A673 (cell line): ENCODE measurements at regions not wholly inside any gene's neighbourhood (a gene's known extent, or its start where the extent isn't known, plus 50 kb on each side); places are given as distances from the start of the nearest gene placed in this dataset.

Experiments
- BruUV-seq: library from RNA; stranded (reverse); fragments of 400-500 nt; replicated peaks from 2 replicates; lab custom pipeline; 2021; lab: Mats Ljungman, UMichigan
- CTCF ChIA-PET: fragments of 300-600 bp; sonication (Branson Sonifier 250); formaldehyde crosslinking; loops from one replicate; lab custom pipeline; 2022; ENCODE audit warnings: antibody characterized with exemption; lab: Charles Lee
- POLR2A ChIA-PET: fragments of 300-600 bp; sonication (Branson Sonifier 250); formaldehyde crosslinking; loops from one replicate; lab custom pipeline; 2022; ENCODE audit warnings: antibody characterized with exemption; ENCODE audit not compliant: low non-redundant PET; lab: Charles Lee
- DNase-seq: peaks from one replicate; pipeline ENCODE4 v3.0.0-alpha.2; 2015; ENCODE audit warnings: low spot score
- H3K27ac ChIP-seq: fragments of 200-600 bp; sonication (generic); 2 replicates; pipeline ENCODE4 v1.5.1; 2016; ENCODE audit warnings: mixed run types, low read depth, mild to moderate bottlenecking, mixed read lengths, antibody characterized with exemption, low read length; ENCODE audit not compliant: poor library complexity, severe bottlenecking
- H3K27me3 ChIP-seq: fragments of 200-600 bp; sonication (generic); replicated peaks from 2 replicates; pipeline ENCODE4 v1.6.1; 2017; ENCODE audit warnings: mixed run types, low read depth, mild to moderate bottlenecking, mixed read lengths, antibody characterized with exemption, low read length; ENCODE audit not compliant: insufficient read depth, poor library complexity
- H3K36me3 ChIP-seq: fragments of 200-600 bp; sonication (generic); 2 replicates; pipeline ENCODE4 v1.6.1; 2016; ENCODE audit warnings: mixed run types, mild to moderate bottlenecking, mixed read lengths, antibody characterized with exemption, low read length; ENCODE audit not compliant: insufficient read depth, poor library complexity, severe bottlenecking
- H3K4me1 ChIP-seq: fragments of 200-600 bp; sonication (generic); 2 replicates; pipeline ENCODE4 v1.6.1; 2017; ENCODE audit warnings: mixed run types, mild to moderate bottlenecking, mixed read lengths, antibody characterized with exemption, low read length; ENCODE audit not compliant: insufficient read depth, poor library complexity, severe bottlenecking
- H3K4me3 ChIP-seq: fragments of 200-600 bp; sonication (generic); 2 replicates; pipeline ENCODE4 v1.5.1; 2016; ENCODE audit warnings: low read depth, mixed run types, mild to moderate bottlenecking, mixed read lengths, low read length; ENCODE audit not compliant: poor library complexity, severe bottlenecking
- H3K9me3 ChIP-seq: fragments of 200-600 bp; sonication (generic); 2 replicates; pipeline ENCODE4 v1.6.1; 2016; ENCODE audit warnings: mixed run types, low read depth, mild to moderate bottlenecking, mixed read lengths, antibody characterized with exemption, low read length; ENCODE audit not compliant: poor library complexity, severe bottlenecking
- EZH2 ChIP-seq: fragments of 200-600 bp; sonication (generic); IDR thresholded peaks from 2 replicates; pipeline ENCODE4 v1.6.1; 2017; ENCODE audit warnings: borderline replicate concordance, low read depth, mild to moderate bottlenecking, mixed read lengths, antibody characterized with exemption, low read length; ENCODE audit not compliant: poor library complexity, severe bottlenecking
- intact Hi-C: fragments of 100-400 bp; cut with micrococcal nuclease; formaldehyde crosslinking; loops from one replicate; pipeline ENCODE4 v1.10.0; 2022; ENCODE audit not compliant: unreplicated experiment
- TF ChIP-seq, protein P1 (sequence below): fragments of 300-800, 200-600 bp; sonication (generic); conservative IDR thresholded peaks from 2 replicates; pipeline ENCODE4 v1.5.1; 2017; ENCODE audit warnings: low read depth, mild to moderate bottlenecking, antibody characterized with exemption, low read length, moderate library complexity, mixed read lengths

GRCh38 chr11:110838808-110839207 is 126.6 kb upstream of the ARHGAP20 start:
- peaks cover 16% of the 10 kb centered on the region for H3K4me1 ChIP-seq
- intact Hi-C loops: no loop called here
- no peaks in the 10 kb centered on the region for H3K27me3 ChIP-seq
- no peaks in the 10 kb centered on the region for H3K36me3 ChIP-seq
- ChIA-PET POLR2A (no interaction called here), CTCF (no interaction called here)
- no TSS peak for BruUV-seq
- no peak overlapping the region for H3K27ac ChIP-seq
- peak; percentile 41 for DNase-seq
- TF ChIP-seq, protein P1, sequence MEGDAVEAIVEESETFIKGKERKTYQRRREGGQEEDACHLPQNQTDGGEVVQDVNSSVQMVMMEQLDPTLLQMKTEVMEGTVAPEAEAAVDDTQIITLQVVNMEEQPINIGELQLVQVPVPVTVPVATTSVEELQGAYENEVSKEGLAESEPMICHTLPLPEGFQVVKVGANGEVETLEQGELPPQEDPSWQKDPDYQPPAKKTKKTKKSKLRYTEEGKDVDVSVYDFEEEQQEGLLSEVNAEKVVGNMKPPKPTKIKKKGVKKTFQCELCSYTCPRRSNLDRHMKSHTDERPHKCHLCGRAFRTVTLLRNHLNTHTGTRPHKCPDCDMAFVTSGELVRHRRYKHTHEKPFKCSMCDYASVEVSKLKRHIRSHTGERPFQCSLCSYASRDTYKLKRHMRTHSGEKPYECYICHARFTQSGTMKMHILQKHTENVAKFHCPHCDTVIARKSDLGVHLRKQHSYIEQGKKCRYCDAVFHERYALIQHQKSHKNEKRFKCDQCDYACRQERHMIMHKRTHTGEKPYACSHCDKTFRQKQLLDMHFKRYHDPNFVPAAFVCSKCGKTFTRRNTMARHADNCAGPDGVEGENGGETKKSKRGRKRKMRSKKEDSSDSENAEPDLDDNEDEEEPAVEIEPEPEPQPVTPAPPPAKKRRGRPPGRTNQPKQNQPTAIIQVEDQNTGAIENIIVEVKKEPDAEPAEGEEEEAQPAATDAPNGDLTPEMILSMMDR: no peak
- TF ChIP-seq EZH2: no peak
- no peak overlapping the region for H3K4me3 ChIP-seq
- peaks cover 8% of the 10 kb centered on the region for H3K9me3 ChIP-seq

DNA sequence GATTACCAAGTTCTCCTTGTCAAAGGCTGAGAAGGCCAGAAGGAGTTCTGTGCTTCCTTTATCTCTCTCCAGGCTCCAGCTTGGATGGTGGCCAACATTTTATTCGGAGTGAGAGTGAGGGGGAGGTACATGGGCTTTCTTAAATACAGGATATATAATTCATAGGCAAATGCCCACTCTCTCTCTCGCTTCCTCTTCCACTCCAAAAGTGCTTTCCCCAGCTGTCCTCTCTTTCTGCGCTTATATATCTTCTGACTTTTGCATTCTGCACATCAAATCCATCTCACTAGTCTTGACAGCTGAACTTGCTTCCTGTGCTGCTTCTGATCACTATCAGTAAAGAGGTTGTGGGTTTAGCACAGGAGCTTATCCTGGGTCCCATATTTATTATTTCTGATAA is 125.4 kb upstream of the ARHGAP20 start:
- DNase-seq: peak; percentile 86
- Histone ChIP-seq H3K9me3 (peaks cover 8% of the 10 kb centered on the region), H3K4me3 (no peak overlapping the region), H3K27me3 (no peaks in the 10 kb centered on the region), H3K27ac (no peak overlapping the region), H3K4me1 (peaks cover 16% of the 10 kb centered on the region), H3K36me3 (no peaks in the 10 kb centered on the region)
- POLR2A ChIA-PET: no interaction called here
- intact Hi-C loops: no loop called here
- no TSS peak for BruUV-seq
- TF ChIP-seq EZH2: no peak
- TF ChIP-seq, protein P1: no peak
- CTCF ChIA-PET: no interaction called here

DNA sequence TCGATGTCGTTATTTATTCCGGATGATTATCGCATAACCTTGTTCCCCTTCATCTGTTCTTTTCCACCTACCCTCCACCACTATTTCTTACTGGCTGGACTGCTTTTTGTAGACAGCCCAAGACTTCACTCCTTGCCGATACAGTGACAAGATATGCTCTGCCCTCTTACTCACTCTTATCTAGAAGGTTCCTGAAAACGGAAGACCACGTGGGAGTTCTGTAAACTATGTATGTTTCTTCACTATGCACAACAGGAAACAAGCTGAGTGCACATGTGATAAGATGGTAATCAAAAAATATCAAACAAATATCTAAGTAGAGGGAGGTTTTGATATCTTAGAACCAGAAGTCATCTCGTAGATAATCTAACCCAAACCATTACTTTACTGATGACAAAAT is 122.9 kb upstream of the ARHGAP20 start:
- no peak overlapping the region for H3K27ac ChIP-seq
- H3K9me3 ChIP-seq: peaks cover 8% of the 10 kb centered on the region
- no peak for DNase-seq
- H3K4me1 ChIP-seq: peaks cover 16% of the 10 kb centered on the region
- H3K27me3 ChIP-seq: no peaks in the 10 kb centered on the region
- no peaks in the 10 kb centered on the region for H3K36me3 ChIP-seq
- ChIA-PET POLR2A (no interaction called here), CTCF (no interaction called here)
- TF ChIP-seq, protein P1: no peak
- TF ChIP-seq EZH2: no peak
- intact Hi-C loops: no loop called here
- H3K4me3 ChIP-seq: no peak overlapping the region
- BruUV-seq: no TSS peak
